Right renal pelvis (tissue), 4 donors: ENCODE measurements at regions not wholly inside any gene's neighbourhood (a gene's known extent, or its start where the extent isn't known, plus 50 kb on each side); places are given as distances from the start of the nearest gene placed in this dataset.
"Not testable (repeated sequence)": the region's sequence is repeated elsewhere in the genome, so short reads cannot be mapped to it uniquely, and the experiment has no call there.

Experiments
- DNase-seq, 4 donors: peaks; one replicate each; pipeline ENCODE4 v3.0.0-alpha.2; 2013; ENCODE audit warnings: low read depth in 4 of 4, low spot score in 3 of 4, missing footprints in 1 of 4

GRCh38 chr16:76797457-76797856 is 393.5 kb upstream of the MON1B start:
- no peak for DNase-seq

GRCh38 chr16:76800196-76800595 is 390.8 kb upstream of the MON1B start:
- DNase-seq = no peak

GRCh38 chr16:76801357-76801756 is 389.6 kb upstream of the MON1B start:
- no peak for DNase-seq

GRCh38 chr16:76816475-76816874 is 374.5 kb upstream of the MON1B start:
- no peak for DNase-seq

GRCh38 chr16:76818606-76819181 is 372.3 kb upstream of the MON1B start:
- no peak for DNase-seq

- no peak for DNase-seq
These were observed 371.6 kb upstream of the MON1B start for GRCh38 chr16:76819226-76819916.

- no peak for DNase-seq
These were observed 366.8 kb upstream of the MON1B start for GRCh38 chr16:76824221-76824620.

GRCh38 chr16:76824791-76825190 is 366.2 kb upstream of the MON1B start:
- no peak for DNase-seq

GRCh38 chr16:76835339-76835738 is 355.7 kb upstream of the MON1B start:
- no peak for DNase-seq

GRCh38 chr16:76835779-76836300 is 355.1 kb upstream of the MON1B start:
- DNase-seq = no peak

GRCh38 chr16:76837872-76838271 is 353.1 kb upstream of the MON1B start:
- DNase-seq = no peak

- no peak for DNase-seq
These were observed 336.8 kb upstream of the MON1B start for GRCh38 chr16:76854234-76854633.

- DNase-seq = no peak
These were observed 334.9 kb upstream of the MON1B start for GRCh38 chr16:76856112-76856511.

GRCh38 chr16:76857402-76857801 is 333.6 kb upstream of the MON1B start:
- DNase-seq = no peak

GRCh38 chr16:76862901-76863300 is 328.1 kb upstream of the MON1B start:
- DNase-seq = no peak

GRCh38 chr16:76866994-76867393 is 324.0 kb upstream of the MON1B start:
- no peak for DNase-seq

- DNase-seq = no peak
These were observed 315.1 kb upstream of the MON1B start for GRCh38 chr16:76875898-76876297.

- DNase-seq = no peak
These were observed 311.6 kb upstream of the MON1B start for GRCh38 chr16:76879420-76879819.

- DNase-seq = not testable (repeated sequence)
These were observed 310.5 kb upstream of the MON1B start for GRCh38 chr16:76880523-76880922.

GRCh38 chr16:76882105-76882504 is 308.9 kb upstream of the MON1B start:
- no peak for DNase-seq

- no peak for DNase-seq
These were observed 307.9 kb upstream of the MON1B start for GRCh38 chr16:76883076-76883475.

- DNase-seq = no peak
These were observed 305.0 kb upstream of the MON1B start for GRCh38 chr16:76885776-76886537.
